Ovary (tissue), 7 donors: ENCODE measurements at regions not wholly inside any gene's neighbourhood (a gene's known extent, or its start where the extent isn't known, plus 50 kb on each side); places are given as distances from the start of the nearest gene placed in this dataset.
"Not testable (repeated sequence)": the region's sequence is repeated elsewhere in the genome, so short reads cannot be mapped to it uniquely, and the experiment has no call there.

Experiments
- DNase-seq, 5 donors: peaks; one replicate each; pipeline ENCODE4 v3.0.0-alpha.2; 2019 to 2020
- H3K27ac ChIP-seq, 2 donors: fragments of 200-600 bp; one replicate each; pipeline versions ENCODE4 v1.5.1 to v1.8.0; 2019 to 2022
- H3K27me3 ChIP-seq: fragments of 200-600 bp; one replicate; pipeline ENCODE4 v1.8.0; 2022
- H3K36me3 ChIP-seq: fragments of 200-600 bp; sonication (generic); one replicate; pipeline ENCODE4 v1.5.1; 2019
- H3K4me1 ChIP-seq: one replicate; pipeline ENCODE4 v1.8.1; 2013; ENCODE audit warnings: mild to moderate bottlenecking, moderate library complexity; ENCODE audit not compliant: insufficient read depth
- H3K4me3 ChIP-seq: fragments of 200-600 bp; sonication (generic); one replicate; pipeline ENCODE4 v1.5.1; 2017
- H3K9me3 ChIP-seq, 2 donors: fragments of 200-600 bp in 1 of 2; sonication (generic) in 1 of 2; one replicate each; pipeline versions ENCODE4 v1.5.1 to v1.8.1; 2013 to 2019; ENCODE audit warnings: mild to moderate bottlenecking in 1 of 2, moderate library complexity in 1 of 2
- CTCF ChIP-seq, 3 donors: fragments of 450-650 bp in 2 of 3; fragments of 200-600 bp in 1 of 3; IDR thresholded peaks; one replicate each; pipeline versions ENCODE4 v1.5.1 to v1.8.0; 2016 to 2022; ENCODE audit warnings: antibody characterized with exemption in 3 of 3, mild to moderate bottlenecking in 1 of 3
- EP300 ChIP-seq: sonication (generic); formaldehyde crosslinking; IDR thresholded peaks from one replicate; pipeline ENCODE4 v1.6.1; 2017; ENCODE audit warnings: antibody characterized with exemption
- POLR2A ChIP-seq: fragments of 450-650 bp; IDR thresholded peaks from one replicate; pipeline ENCODE4 v1.6.1; 2017; ENCODE audit warnings: antibody characterized with exemption, mild to moderate bottlenecking, moderate library complexity
- WGBS, 3 donors: extraction: QIAGEN DNeasy Blood & Tissue Kit in 1 of 3; methylation state at CpG; one replicate each; pipeline versions ENCODE4 v1.1.5 to v1.1.7; 2013 to 2017; 5-methylcytosine and 5-hydroxymethylcytosine counted together
- intact Hi-C, 4 donors: fragments of 100-400 bp; cut with DNase I; formaldehyde crosslinking; loops; one replicate each; pipeline versions ENCODE4 v1.11.0 to v1.15.1; 2022 to 2023
- donor health status: DM: no; HTN: no; CAD: no; lungs with moderate emphysema.
- donor health status: DM: no; HTN: no; CAD: no.
- donor health status: Bipolar disorder and iron deficiency.
- donor health status: DM: no; HTN: no; CAD: no.
- donor health status: DM: yes; HTN: yes; CAD: no.

GRCh38 chr14:105615986-105616801 lies 89.8 kb downstream of the TMEM121 start:
- H3K36me3 ChIP-seq, H3K27me3 ChIP-seq, H3K27ac ChIP-seq, intact Hi-C loops, H3K4me1 ChIP-seq, DNase-seq, H3K4me3 ChIP-seq, H3K9me3 ChIP-seq: not testable (repeated sequence)
- WGBS, 3 donors: 69 to 73% (median 72%) methylated on average over 23 to 24 of the region's 24 CpGs

- Histone ChIP-seq H3K27ac (no peak overlapping the region), H3K27me3 (no peaks in the 10 kb centered on the region), H3K36me3 (no peaks in the 10 kb centered on the region), H3K4me3 (no peak overlapping the region), H3K4me1 (no peaks in the 10 kb centered on the region), H3K9me3 (no peaks in the 10 kb centered on the region)
- TF ChIP-seq EP300 (no peak), POLR2A (no peak), CTCF (IDR thresholded peaks at IDR 0.05) (no peak)
- intact Hi-C loops: no loop called here
- no peak for DNase-seq
- WGBS, 3 donors: 66 to 76% (median 68%) methylated on average over 8 of the region's 8 CpGs
Observed at GRCh38 chr14:105616802-105617192, 90.4 kb downstream of the TMEM121 start.

- Histone ChIP-seq H3K4me3 (no peak overlapping the region), H3K27me3 (no peaks in the 10 kb centered on the region), H3K36me3 (no peaks in the 10 kb centered on the region), H3K4me1 (no peaks in the 10 kb centered on the region), H3K27ac (no peak overlapping the region), H3K9me3 (no peaks in the 10 kb centered on the region)
- no peak for DNase-seq
- intact Hi-C loops: no loop called here
- WGBS, 3 donors: 75 to 79% (median 79%) methylated on average over 7 of the region's 7 CpGs
- TF ChIP-seq EP300 (no peak), POLR2A (no peak), CTCF (IDR thresholded peaks at IDR 0.05) (no peak)
Observed at GRCh38 chr14:105617201-105617777, 90.9 kb downstream of the TMEM121 start.

- H3K4me3 ChIP-seq, intact Hi-C loops, DNase-seq, H3K9me3 ChIP-seq, H3K36me3 ChIP-seq, H3K27me3 ChIP-seq, H3K4me1 ChIP-seq, H3K27ac ChIP-seq: not testable (repeated sequence)
- WGBS, 3 donors: 60 to 63% (median 61%) methylated on average over 3 to 5 of the region's 8 CpGs
Observed at GRCh38 chr14:105617805-105618204, 91.4 kb downstream of the TMEM121 start.

- DNase-seq, H3K27me3 ChIP-seq, H3K4me1 ChIP-seq, H3K27ac ChIP-seq, H3K36me3 ChIP-seq, H3K9me3 ChIP-seq, H3K4me3 ChIP-seq, intact Hi-C loops: not testable (repeated sequence)
- 47 to 71% (median 61%) methylated on average over 2 to 5 of the region's 6 CpGs for WGBS, 3 donors
Observed at GRCh38 chr14:105619324-105619723, 92.9 kb downstream of the TMEM121 start.

- H3K27ac ChIP-seq: not testable (repeated sequence)
Observed at GRCh38 chr14:105620178-105620864, 93.9 kb downstream of the TMEM121 start.

GRCh38 chr14:105620865-105621471 lies 94.6 kb downstream of the TMEM121 start:
- H3K36me3 ChIP-seq, H3K4me1 ChIP-seq, H3K27ac ChIP-seq, H3K9me3 ChIP-seq, H3K27me3 ChIP-seq, DNase-seq, H3K4me3 ChIP-seq, intact Hi-C loops: not testable (repeated sequence)
- 65 to 81% (median 68%) methylated on average over 4 to 8 of the region's 21 CpGs for WGBS, 3 donors

More at GRCh38 chr14:105620178-105620864, 93.9 kb downstream of the TMEM121 start:
- H3K4me3 ChIP-seq, DNase-seq, H3K27me3 ChIP-seq, intact Hi-C loops, H3K9me3 ChIP-seq, H3K36me3 ChIP-seq, H3K4me1 ChIP-seq: not testable (repeated sequence)
- WGBS, 3 donors: 65 to 82% (median 69%) methylated on average over 21 to 23 of the region's 35 CpGs

- intact Hi-C loops, H3K27me3 ChIP-seq, H3K4me3 ChIP-seq, H3K36me3 ChIP-seq, H3K27ac ChIP-seq, H3K4me1 ChIP-seq, DNase-seq, H3K9me3 ChIP-seq: not testable (repeated sequence)
- WGBS, 3 donors: 76 to 84% (median 77%) methylated on average over 22 to 23 of the region's 23 CpGs
Observed at GRCh38 chr14:105621479-105622328, 95.3 kb downstream of the TMEM121 start.
